ENCODE measurements at regions not wholly inside any gene's neighbourhood (a gene's known extent, or its start where the extent isn't known, plus 50 kb on each side); places are given as distances from the start of the nearest gene placed in this dataset.

- no peak for TF ChIP-seq CTCF (IDR thresholded peaks at IDR 0.05)
- no peak for TF ChIP-seq POLR2A (IDR thresholded peaks at IDR 0.05)
- no peak for TF ChIP-seq EP300 (IDR thresholded peaks at IDR 0.05)
These were observed 76.4 kb upstream of the FICD start for GRCh38 chr12:108438667-108439066.
